ENCODE measurements at regions not wholly inside any gene's neighbourhood (a gene's known extent, or its start where the extent isn't known, plus 50 kb on each side); places are given as distances from the start of the nearest gene placed in this dataset.
"Not testable (repeated sequence)": the region's sequence is repeated elsewhere in the genome, so short reads cannot be mapped to it uniquely, and the experiment has no call there.

GRCh38 chr16:51271156-51271701, 120.2 kb upstream of the SALL1 start:
- DNase-seq, result no peak

- no peak for DNase-seq
These were observed 117.2 kb upstream of the SALL1 start for GRCh38 chr16:51268237-51268636.

GRCh38 chr16:51267681-51268080, 116.6 kb upstream of the SALL1 start:
- no peak for DNase-seq

- DNase-seq, result no peak
These were observed 111.4 kb upstream of the SALL1 start for GRCh38 chr16:51262428-51262827.

- no peak for DNase-seq
These were observed 110.8 kb upstream of the SALL1 start for GRCh38 chr16:51261919-51262318.

- DNase-seq, result no peak
These were observed 104.4 kb upstream of the SALL1 start for GRCh38 chr16:51255349-51255972.

- DNase-seq, result not testable (repeated sequence)
These were observed 103.3 kb upstream of the SALL1 start for GRCh38 chr16:51254390-51254789.

- no peak for DNase-seq
These were observed 97.1 kb upstream of the SALL1 start for GRCh38 chr16:51248217-51248616.

- DNase-seq, result no peak
These were observed 94.6 kb upstream of the SALL1 start for GRCh38 chr16:51245658-51245995.

GRCh38 chr16:51244887-51245657, 94.0 kb upstream of the SALL1 start:
- no peak for DNase-seq

GRCh38 chr16:51243936-51244436, 92.9 kb upstream of the SALL1 start:
- no peak for DNase-seq

GRCh38 chr16:51242296-51242994, 91.4 kb upstream of the SALL1 start:
- no peak for DNase-seq

- no peak for DNase-seq
These were observed 88.1 kb upstream of the SALL1 start for GRCh38 chr16:51239196-51239595.

- no peak for DNase-seq
These were observed 86.8 kb upstream of the SALL1 start for GRCh38 chr16:51237861-51238378.

GRCh38 chr16:51237207-51237606, 86.1 kb upstream of the SALL1 start:
- DNase-seq, result no peak

GRCh38 chr16:51236583-51236982, 85.5 kb upstream of the SALL1 start:
- DNase-seq, result no peak

- DNase-seq, result no peak
These were observed 80.6 kb upstream of the SALL1 start for GRCh38 chr16:51231702-51232101.

- not testable (repeated sequence) for DNase-seq
These were observed 79.0 kb upstream of the SALL1 start for GRCh38 chr16:51230035-51230434.

GRCh38 chr16:51228097-51228659, 77.1 kb upstream of the SALL1 start:
- no peak for DNase-seq

- DNase-seq, result no peak
These were observed 74.8 kb upstream of the SALL1 start for GRCh38 chr16:51225878-51226277.

- DNase-seq, result no peak
These were observed 73.2 kb upstream of the SALL1 start for GRCh38 chr16:51224317-51224716.

- DNase-seq, result no peak
These were observed 70.9 kb upstream of the SALL1 start for GRCh38 chr16:51222016-51222415.

- DNase-seq, result no peak
These were observed 60.1 kb upstream of the SALL1 start for GRCh38 chr16:51211148-51211547.

Measured in activated CD4-positive, alpha-beta T cell treated with anti-CD3 and anti-CD28 coated beads, Interleukin-2, amount 50 U/mL, for 48 hours (primary cell).